ENCODE measurements at regions not wholly inside any gene's neighbourhood (a gene's known extent, or its start where the extent isn't known, plus 50 kb on each side); places are given as distances from the start of the nearest gene placed in this dataset.

DNA sequence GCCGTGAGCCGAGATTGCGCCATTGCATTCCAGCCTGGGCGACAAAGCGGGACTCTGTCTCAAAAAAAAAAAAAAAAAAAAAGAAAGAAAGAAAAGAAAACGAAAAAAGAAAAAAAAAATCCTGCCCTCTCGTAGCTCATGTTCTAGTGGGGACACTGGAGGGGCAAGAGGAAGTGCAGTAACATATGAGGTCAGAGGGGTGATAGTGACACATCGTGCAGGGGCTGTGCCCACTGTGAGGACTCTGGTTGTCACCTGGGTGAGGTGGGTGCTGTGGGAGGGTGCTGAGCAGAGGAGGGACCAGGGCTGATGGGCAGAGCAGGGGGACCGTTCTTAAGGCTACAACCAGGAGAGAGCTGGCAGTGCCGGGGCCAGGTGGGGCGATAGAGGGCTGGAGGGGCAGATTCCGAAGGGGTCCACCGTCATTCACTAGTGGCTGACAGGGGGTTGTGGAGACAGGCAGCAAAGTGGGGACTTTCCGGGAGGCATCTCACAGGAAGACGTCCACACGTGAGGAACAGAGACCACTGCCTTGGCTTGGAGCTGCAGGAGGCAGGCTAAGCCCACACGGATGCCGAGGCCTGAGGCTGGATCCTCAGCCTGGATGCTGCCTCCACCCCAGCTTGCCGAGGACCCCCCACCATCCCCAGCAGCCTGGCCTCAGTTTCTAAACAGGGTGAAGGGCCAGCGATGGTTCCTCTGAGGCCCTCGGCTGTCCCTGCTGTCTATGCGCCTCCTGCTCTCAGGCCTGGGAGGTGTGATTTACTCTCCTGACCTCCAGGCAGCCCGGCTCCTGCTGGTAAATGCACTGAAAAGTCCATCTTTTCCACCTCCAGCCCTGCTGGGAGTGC, 154.3 kb upstream of the IQSEC1 start:
- in situ Hi-C loops (cut with MboI; ENCODE audit: low pct_unique_long_range_greater_than_20kb, low sequenced_read_pairs, unreplicated experiment), result no loop called here
- TF ChIP-seq, protein P1, sequence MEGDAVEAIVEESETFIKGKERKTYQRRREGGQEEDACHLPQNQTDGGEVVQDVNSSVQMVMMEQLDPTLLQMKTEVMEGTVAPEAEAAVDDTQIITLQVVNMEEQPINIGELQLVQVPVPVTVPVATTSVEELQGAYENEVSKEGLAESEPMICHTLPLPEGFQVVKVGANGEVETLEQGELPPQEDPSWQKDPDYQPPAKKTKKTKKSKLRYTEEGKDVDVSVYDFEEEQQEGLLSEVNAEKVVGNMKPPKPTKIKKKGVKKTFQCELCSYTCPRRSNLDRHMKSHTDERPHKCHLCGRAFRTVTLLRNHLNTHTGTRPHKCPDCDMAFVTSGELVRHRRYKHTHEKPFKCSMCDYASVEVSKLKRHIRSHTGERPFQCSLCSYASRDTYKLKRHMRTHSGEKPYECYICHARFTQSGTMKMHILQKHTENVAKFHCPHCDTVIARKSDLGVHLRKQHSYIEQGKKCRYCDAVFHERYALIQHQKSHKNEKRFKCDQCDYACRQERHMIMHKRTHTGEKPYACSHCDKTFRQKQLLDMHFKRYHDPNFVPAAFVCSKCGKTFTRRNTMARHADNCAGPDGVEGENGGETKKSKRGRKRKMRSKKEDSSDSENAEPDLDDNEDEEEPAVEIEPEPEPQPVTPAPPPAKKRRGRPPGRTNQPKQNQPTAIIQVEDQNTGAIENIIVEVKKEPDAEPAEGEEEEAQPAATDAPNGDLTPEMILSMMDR (IDR thresholded peaks at IDR 0.05; ENCODE audit: extremely low read depth, insufficient read depth, missing control alignments), result no peak
- DNase-seq (ENCODE audit: low spot score), result no peak

DNA sequence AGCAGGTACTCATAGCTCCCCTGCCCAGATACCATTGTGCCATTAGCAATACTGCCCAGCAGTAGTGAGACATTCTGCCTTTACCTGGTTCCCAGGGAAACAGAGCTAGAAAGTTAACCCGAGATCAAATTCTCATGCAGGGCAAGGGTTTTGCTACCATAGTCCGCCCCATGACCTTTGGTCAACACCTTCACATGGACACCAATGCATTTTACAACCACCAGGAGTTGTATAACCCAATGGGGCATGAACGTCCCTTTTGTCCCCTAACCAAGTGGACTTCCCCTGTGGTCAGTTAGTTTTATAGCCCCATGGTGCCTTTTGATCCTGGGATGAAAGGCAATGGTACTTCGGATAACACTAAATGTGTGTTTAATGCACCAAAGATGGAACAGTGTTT, 151.7 kb upstream of the IQSEC1 start:
- in situ Hi-C loops (cut with MboI; ENCODE audit: low pct_unique_long_range_greater_than_20kb, low sequenced_read_pairs, unreplicated experiment), result no loop called here
- TF ChIP-seq, protein P1 (IDR thresholded peaks at IDR 0.05; ENCODE audit: extremely low read depth, insufficient read depth, missing control alignments), result no peak
- DNase-seq (ENCODE audit: low spot score), result no peak

DNA sequence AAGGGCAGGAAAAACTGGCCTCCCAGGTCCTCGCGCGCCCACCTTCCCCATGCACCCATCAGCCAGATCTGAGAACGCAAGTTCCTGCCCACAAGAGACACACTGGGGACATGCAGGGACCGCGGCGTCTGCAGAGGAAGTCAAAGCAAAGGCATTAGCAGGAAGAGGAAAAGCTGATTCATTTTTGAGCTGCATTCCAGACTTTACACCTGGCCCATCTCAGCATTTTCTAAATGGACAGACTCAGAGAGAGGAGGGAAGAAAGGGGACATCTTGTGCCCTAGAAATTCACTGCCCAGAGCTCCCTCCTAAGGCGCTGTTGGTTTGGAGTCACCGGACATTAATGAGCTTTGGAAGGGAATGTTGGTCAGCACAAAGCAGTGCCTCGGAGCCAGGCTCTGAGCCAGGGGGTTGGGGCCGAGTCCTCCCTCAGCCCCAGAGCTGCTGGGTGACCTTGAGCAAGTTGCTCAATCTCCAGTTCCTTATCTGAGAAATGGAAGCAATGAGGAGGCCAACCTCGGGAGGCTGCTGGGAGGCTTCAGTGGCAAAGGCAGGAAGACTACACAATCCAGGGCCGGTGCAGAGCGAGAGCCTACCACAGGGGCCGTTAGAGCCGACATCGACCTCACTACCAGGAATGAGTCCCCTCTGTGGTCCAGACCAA, 150.5 kb upstream of the IQSEC1 start:
- no peak for DNase-seq (ENCODE audit: low spot score)
- TF ChIP-seq, protein P1 (IDR thresholded peaks at IDR 0.05; ENCODE audit: extremely low read depth, insufficient read depth, missing control alignments), result no peak
- in situ Hi-C loops (cut with MboI; ENCODE audit: low pct_unique_long_range_greater_than_20kb, low sequenced_read_pairs, unreplicated experiment), result no loop called here

DNA sequence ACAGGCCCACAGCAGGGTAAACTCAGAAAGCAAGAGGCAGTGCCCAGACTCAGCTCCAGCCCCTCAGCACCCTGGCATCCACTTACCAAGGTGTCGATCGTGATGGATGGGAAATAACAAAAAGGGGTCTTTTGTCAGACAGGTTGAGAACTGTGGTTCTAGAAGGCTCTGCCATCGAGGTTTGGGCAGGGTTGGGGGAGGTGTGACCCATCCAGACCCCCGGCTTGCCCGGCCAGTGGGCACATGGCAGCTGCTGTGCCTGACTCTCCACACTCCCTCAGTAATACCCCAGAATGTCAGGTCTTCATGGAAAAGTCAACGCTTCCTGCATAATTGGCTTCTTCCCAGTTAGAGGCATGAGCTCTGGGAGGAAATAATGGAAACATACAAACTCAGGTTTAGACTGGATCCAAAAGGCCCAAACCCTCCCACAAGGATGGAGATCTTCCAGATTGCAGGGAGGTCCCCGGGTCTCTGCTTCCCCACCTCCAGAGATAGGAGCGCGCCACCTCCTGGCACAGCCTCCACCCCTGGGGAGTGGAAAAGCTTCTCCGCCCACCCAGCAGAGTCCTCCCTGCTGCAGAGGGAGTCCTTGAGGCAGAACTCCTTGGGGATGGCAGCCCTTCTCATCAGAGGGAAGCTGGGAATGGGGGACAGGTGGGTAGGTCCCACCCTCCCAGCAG, 149.8 kb upstream of the IQSEC1 start:
- no peak for DNase-seq (ENCODE audit: low spot score)
- TF ChIP-seq, protein P1 (IDR thresholded peaks at IDR 0.05; ENCODE audit: extremely low read depth, insufficient read depth, missing control alignments), result no peak
- in situ Hi-C loops (cut with MboI; ENCODE audit: low pct_unique_long_range_greater_than_20kb, low sequenced_read_pairs, unreplicated experiment), result no loop called here

DNA sequence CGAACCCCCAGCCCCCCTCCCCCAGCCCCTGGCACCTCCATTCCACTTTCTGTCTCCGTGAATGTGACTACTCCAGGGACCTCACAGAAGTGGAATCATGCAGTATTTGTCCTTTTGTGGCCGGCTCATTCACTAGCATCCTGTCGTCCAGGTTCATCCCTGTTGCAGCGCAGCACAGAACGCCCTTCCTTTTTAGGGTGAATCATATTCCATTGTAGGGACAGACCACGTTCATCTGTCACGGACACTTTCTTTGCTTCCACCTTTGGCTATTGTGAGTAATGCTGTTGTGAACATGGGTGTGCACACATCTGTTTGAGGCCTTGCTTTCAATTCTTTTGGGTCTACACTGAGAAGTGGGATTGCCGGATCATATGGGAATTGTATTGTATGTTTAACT, 148.9 kb upstream of the IQSEC1 start:
- DNase-seq (ENCODE audit: low spot score), result no peak
- TF ChIP-seq, protein P1 (IDR thresholded peaks at IDR 0.05; ENCODE audit: extremely low read depth, insufficient read depth, missing control alignments), result no peak
- in situ Hi-C loops (cut with MboI; ENCODE audit: low pct_unique_long_range_greater_than_20kb, low sequenced_read_pairs, unreplicated experiment), result no loop called here

DNA sequence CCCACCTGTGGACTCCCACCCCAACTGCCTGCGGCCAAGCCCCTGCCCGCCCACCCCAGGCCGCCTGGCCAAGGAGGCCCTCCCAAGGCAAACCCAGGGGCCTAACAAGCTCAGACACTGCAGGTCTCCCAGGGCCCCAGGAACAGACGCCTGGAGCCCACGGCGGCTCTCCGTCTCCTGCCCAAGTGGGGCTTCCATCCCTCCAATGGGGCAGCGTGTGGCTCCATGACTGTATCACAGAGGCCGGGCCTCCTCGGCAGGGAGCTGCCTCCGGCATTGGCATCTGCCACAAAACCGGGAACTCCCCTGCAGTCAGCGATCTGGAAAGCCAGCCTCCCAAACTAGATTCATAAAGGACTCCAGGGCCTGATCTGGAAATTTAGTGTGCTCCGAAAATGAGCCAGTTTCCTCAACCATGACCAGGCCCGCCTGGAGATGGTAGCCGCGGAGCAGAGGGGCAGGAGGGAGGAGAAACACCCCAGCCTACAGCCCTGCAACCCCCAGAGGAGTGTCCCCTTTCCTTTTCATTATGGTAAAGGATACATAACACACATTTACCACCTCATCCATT, 148.3 kb upstream of the IQSEC1 start:
- in situ Hi-C loops (cut with MboI; ENCODE audit: low pct_unique_long_range_greater_than_20kb, low sequenced_read_pairs, unreplicated experiment), result no loop called here
- no peak for DNase-seq (ENCODE audit: low spot score)
- TF ChIP-seq, protein P1 (IDR thresholded peaks at IDR 0.05; ENCODE audit: extremely low read depth, insufficient read depth, missing control alignments), result no peak
